SK-N-SH (cell line): ENCODE measurements at regions not wholly inside any gene's neighbourhood (a gene's known extent, or its start where the extent isn't known, plus 50 kb on each side); places are given as distances from the start of the nearest gene placed in this dataset.
"Not testable (repeated sequence)": the region's sequence is repeated elsewhere in the genome, so short reads cannot be mapped to it uniquely, and the experiment has no call there.

ENCODE experiments used
- CTCF ChIA-PET: fragments of 300-600, 350-600 bp; formaldehyde crosslinking; extraction: SDS; loops from one replicate; lab custom pipeline; 2021; lab: Yijun Ruan, JAX
- POLR2A ChIA-PET: fragments of 350-600 bp; sonication (Branson Sonifier 250); formaldehyde crosslinking; extraction: SDS; loops from one replicate; lab custom pipeline; 2020; ENCODE audit warnings: antibody characterized with exemption, inconsistent platforms; lab: Yijun Ruan, JAX
- DNase-seq: peaks from one replicate; pipeline ENCODE4 v3.0.0; 2012
- H2AFZ ChIP-seq: fragments of 200-600 bp; sonication (generic); 2 replicates; pipeline ENCODE4 v1.8.1; 2016; ENCODE audit warnings: antibody characterized with exemption, mild to moderate bottlenecking, low read depth
- H3F3A ChIP-seq: fragments of 200-600 bp; sonication (generic); replicated peaks from 2 replicates; pipeline ENCODE3; 2016; ENCODE audit warnings: antibody characterized with exemption, mild to moderate bottlenecking; ENCODE audit not compliant: insufficient read depth
- H3K27ac ChIP-seq, 2 experiments: fragments of 200-500 bp in 1 of 2; fragments of 200-600 bp in 1 of 2; sonication (Bioruptor generic) in 1 of 2; sonication (generic), shearing (Covaris generic) in 1 of 2; 2 replicates each; pipeline versions ENCODE4 v1.5.1 to v1.6.1; 2014 to 2016; ENCODE audit warnings: low read depth in 2 of 2, inconsistent platforms in 1 of 2, low read length in 1 of 2, mild to moderate bottlenecking in 1 of 2, mixed read lengths in 1 of 2
- H3K27me3 ChIP-seq: fragments of 200-600 bp; sonication (generic), shearing (Covaris generic); 2 replicates; pipeline ENCODE4 v1.6.1; 2016; ENCODE audit warnings: mixed run types; ENCODE audit not compliant: insufficient read depth
- H3K36me3 ChIP-seq, 2 experiments: fragments of 200-500 bp in 1 of 2; fragments of 200-600 bp in 1 of 2; sonication (Bioruptor generic) in 1 of 2; sonication (generic) in 1 of 2; replicated peaks in 1 of 2; 2 replicates each; pipeline versions ENCODE3 to v1.5.1; 2014 to 2016; ENCODE audit warnings: low read length in 1 of 2, mild to moderate bottlenecking in 1 of 2; ENCODE audit not compliant: insufficient read depth in 2 of 2, control insufficient read depth in 1 of 2
- H3K4me1 ChIP-seq, 2 experiments: fragments of 200-500 bp in 1 of 2; fragments of 200-600 bp in 1 of 2; sonication (Bioruptor generic) in 1 of 2; sonication (generic), shearing (Covaris generic) in 1 of 2; 2 replicates each; pipeline versions ENCODE4 v1.5.1 to v1.6.1; 2014 to 2016; ENCODE audit warnings: low read depth in 1 of 2, low read length in 1 of 2, mixed run types in 1 of 2; ENCODE audit not compliant: insufficient read depth in 2 of 2, control insufficient read depth in 1 of 2
- H3K4me2 ChIP-seq: fragments of 200-600 bp; sonication (generic), shearing (Covaris generic); 2 replicates; pipeline ENCODE4 v1.6.1; 2017; ENCODE audit warnings: mixed run types
- H3K4me3 ChIP-seq, 2 experiments: fragments of 200-500 bp in 1 of 2; fragments of 200-600 bp in 1 of 2; sonication (Bioruptor generic) in 1 of 2; sonication (generic), shearing (Covaris generic) in 1 of 2; 2 replicates each; pipeline versions ENCODE4 v1.5.1 to v1.8.1; 2014 to 2016; ENCODE audit warnings: low read depth in 2 of 2, inconsistent platforms in 1 of 2, low read length in 1 of 2, mild to moderate bottlenecking in 1 of 2, mixed read lengths in 1 of 2, moderate library complexity in 1 of 2
- H3K79me2 ChIP-seq: fragments of 200-600 bp; sonication (generic); 2 replicates; pipeline ENCODE4 v1.8.1; 2017; ENCODE audit warnings: mild to moderate bottlenecking; ENCODE audit not compliant: insufficient read depth
- H3K9ac ChIP-seq: fragments of 200-600 bp; sonication (generic); 2 replicates; pipeline ENCODE4 v1.6.1; 2017; ENCODE audit warnings: mixed run types
- H3K9me2 ChIP-seq: fragments of 200-600 bp; sonication (generic); 2 replicates; pipeline ENCODE4 v1.6.1; 2017; ENCODE audit warnings: mixed run types
- H3K9me3 ChIP-seq: fragments of 200-600 bp; sonication (generic); 2 replicates; pipeline ENCODE4 v1.6.1; 2017; ENCODE audit warnings: mixed run types, mild to moderate bottlenecking, moderate library complexity
- H4K20me1 ChIP-seq: fragments of 200-600 bp; sonication (generic); 2 replicates; pipeline ENCODE4 v1.6.1; 2017; ENCODE audit warnings: mild to moderate bottlenecking, mixed run types; ENCODE audit not compliant: insufficient read depth
- CHD2 ChIP-seq: fragments of 150-350 bp; IDR thresholded peaks from 2 replicates; pipeline ENCODE4 v1.6.1; 2018; ENCODE audit warnings: low read length; ENCODE audit not compliant: partially characterized antibody
- EZH2phosphoT487 ChIP-seq: fragments of 200-600 bp; sonication (generic); IDR thresholded peaks from 2 replicates; pipeline ENCODE4 v1.6.1; 2017; ENCODE audit warnings: low read depth, mixed run types, mild to moderate bottlenecking, antibody characterized with exemption, moderate library complexity, borderline replicate concordance
- FOSL2 ChIP-seq: IDR thresholded peaks from 2 replicates; pipeline ENCODE4 v1.4.0; 2012; ENCODE audit warnings: low read depth, mild to moderate bottlenecking, moderate library complexity, borderline replicate concordance
- JUND ChIP-seq: IDR thresholded peaks from 2 replicates; pipeline ENCODE4 v1.4.0; 2012
- RAD21 ChIP-seq: IDR thresholded peaks from 2 replicates; pipeline ENCODE4 v1.6.1; 2012; ENCODE audit warnings: mild to moderate bottlenecking, low read length
- TAF1 ChIP-seq: IDR thresholded peaks from 2 replicates; pipeline ENCODE4 v1.6.1; 2012; ENCODE audit warnings: low read depth, mild to moderate bottlenecking, low read length, moderate library complexity, borderline replicate concordance
- TCF12 ChIP-seq: IDR thresholded peaks from 2 replicates; pipeline ENCODE4 v1.4.0; 2012
- WGBS: methylation state at CpG from one replicate; pipeline ENCODE4 v1.1.6; 2017; ENCODE audit warnings: low lambda C conversion rate; 5-methylcytosine and 5-hydroxymethylcytosine counted together
- TF ChIP-seq, protein P1 (sequence below): IDR thresholded peaks from 2 replicates; pipeline ENCODE4 v1.4.0; 2012; ENCODE audit warnings: low read depth, borderline replicate concordance

DNA sequence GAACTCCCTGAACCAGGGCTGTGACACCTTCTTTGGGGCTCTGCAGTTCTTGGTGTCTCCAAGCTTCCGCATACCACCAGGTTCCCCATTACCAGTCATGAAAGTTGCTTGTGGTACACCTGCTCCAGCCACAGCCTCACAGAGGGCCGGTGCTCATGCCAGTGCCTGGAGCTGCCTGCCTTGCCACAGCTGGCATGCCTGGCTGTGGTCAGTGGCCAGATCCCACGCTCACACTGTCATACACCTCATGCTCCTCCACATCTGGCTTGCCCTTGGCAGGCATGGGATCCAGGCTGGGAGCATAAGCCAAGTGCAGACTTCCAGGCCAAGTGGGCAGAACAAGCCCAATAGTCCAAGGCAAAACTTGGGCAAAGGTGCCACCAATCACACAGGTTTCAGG, 1054.9 kb downstream of the SLITRK5 start:
- Histone ChIP-seq H3K27ac (no peak overlapping the region), H4K20me1 (no peaks in the 10 kb centered on the region), H3K4me1 (no peaks in the 10 kb centered on the region), H3K4me3 (no peak overlapping the region), H3K9ac (no peak overlapping the region), H3K79me2 (no peaks in the 10 kb centered on the region), H3K9me2 (no peaks in the 10 kb centered on the region), H2AFZ (no peak overlapping the region), H3K9me3 (peaks cover 4% of the 10 kb centered on the region; the same call in 1 of the 2 replicates), H3F3A (no peaks in the 10 kb centered on the region), H3K27me3 (no peaks in the 10 kb centered on the region), H3K4me2 (no peak overlapping the region), H3K36me3 (no peaks in the 10 kb centered on the region)
- ChIA-PET POLR2A (no interaction called here), CTCF (no interaction called here)
- DNase-seq, result no peak
- WGBS, result 21% methylated on average over 2 of the region's 3 CpGs
- TF ChIP-seq TCF12 (no peak), RAD21 (no peak)
- TF ChIP-seq, protein P1, sequence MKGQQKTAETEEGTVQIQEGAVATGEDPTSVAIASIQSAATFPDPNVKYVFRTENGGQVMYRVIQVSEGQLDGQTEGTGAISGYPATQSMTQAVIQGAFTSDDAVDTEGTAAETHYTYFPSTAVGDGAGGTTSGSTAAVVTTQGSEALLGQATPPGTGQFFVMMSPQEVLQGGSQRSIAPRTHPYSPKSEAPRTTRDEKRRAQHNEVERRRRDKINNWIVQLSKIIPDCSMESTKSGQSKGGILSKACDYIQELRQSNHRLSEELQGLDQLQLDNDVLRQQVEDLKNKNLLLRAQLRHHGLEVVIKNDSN, result no peak

GRCh38 chr13:88727236-88727635, 1056.1 kb downstream of the SLITRK5 start:
- DNase-seq, CTCF ChIA-PET, H3K4me1 ChIP-seq, H3K9me2 ChIP-seq, H2AFZ ChIP-seq, H4K20me1 ChIP-seq, H3K27me3 ChIP-seq, H3K79me2 ChIP-seq, H3K4me3 ChIP-seq, H3K36me3 ChIP-seq, H3K4me2 ChIP-seq, H3K27ac ChIP-seq, POLR2A ChIA-PET, H3F3A ChIP-seq, H3K9me3 ChIP-seq, H3K9ac ChIP-seq: not testable (repeated sequence)
- WGBS, result 41% methylated on average over 7 of the region's 7 CpGs

DNA sequence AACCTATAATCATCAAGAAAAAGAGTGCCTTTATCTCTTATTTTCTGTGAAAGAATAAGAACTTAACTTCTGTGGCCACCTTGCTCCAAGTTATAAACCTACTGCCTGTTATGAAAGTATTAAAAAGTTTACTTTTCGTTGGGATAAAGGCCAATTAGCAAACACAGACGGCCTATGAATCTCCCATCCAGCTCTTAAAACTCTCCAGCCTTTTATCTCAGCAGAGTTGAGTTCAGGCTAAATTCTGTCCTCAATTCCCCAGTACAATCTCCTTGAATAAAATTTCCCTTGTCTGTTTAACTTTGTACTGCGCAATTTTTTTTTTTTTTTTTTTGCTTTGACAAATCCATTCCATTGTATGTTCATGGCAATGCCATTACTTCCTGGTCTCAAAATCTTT, 1058.4 kb downstream of the SLITRK5 start:
- no peak for DNase-seq
- no peak overlapping the region for H3K27ac ChIP-seq
- H3K9me3 ChIP-seq, result peaks cover 4% of the 10 kb centered on the region; the same call in 1 of the 2 replicates
- H3K27me3 ChIP-seq, result no peaks in the 10 kb centered on the region
- H4K20me1 ChIP-seq, result no peaks in the 10 kb centered on the region
- 33% methylated on average over 3 of the region's 3 CpGs for WGBS
- H3K9ac ChIP-seq, result no peak overlapping the region
- H2AFZ ChIP-seq, result no peak overlapping the region
- no peaks in the 10 kb centered on the region for H3K9me2 ChIP-seq
- H3K4me1 ChIP-seq, result no peaks in the 10 kb centered on the region
- no peak overlapping the region for H3K4me2 ChIP-seq
- CTCF ChIA-PET, result no interaction called here
- no peak overlapping the region for H3K4me3 ChIP-seq
- no peaks in the 10 kb centered on the region for H3K36me3 ChIP-seq
- TF ChIP-seq CHD2 (no peak), TAF1 (no peak), FOSL2 (no peak), JUND (no peak), RAD21 (no peak), EZH2phosphoT487 (no peak)
- POLR2A ChIA-PET, result no interaction called here
- no peaks in the 10 kb centered on the region for H3F3A ChIP-seq
- no peaks in the 10 kb centered on the region for H3K79me2 ChIP-seq
